ENCODE measurements at regions not wholly inside any gene's neighbourhood (a gene's known extent, or its start where the extent isn't known, plus 50 kb on each side); places are given as distances from the start of the nearest gene placed in this dataset.

DNA sequence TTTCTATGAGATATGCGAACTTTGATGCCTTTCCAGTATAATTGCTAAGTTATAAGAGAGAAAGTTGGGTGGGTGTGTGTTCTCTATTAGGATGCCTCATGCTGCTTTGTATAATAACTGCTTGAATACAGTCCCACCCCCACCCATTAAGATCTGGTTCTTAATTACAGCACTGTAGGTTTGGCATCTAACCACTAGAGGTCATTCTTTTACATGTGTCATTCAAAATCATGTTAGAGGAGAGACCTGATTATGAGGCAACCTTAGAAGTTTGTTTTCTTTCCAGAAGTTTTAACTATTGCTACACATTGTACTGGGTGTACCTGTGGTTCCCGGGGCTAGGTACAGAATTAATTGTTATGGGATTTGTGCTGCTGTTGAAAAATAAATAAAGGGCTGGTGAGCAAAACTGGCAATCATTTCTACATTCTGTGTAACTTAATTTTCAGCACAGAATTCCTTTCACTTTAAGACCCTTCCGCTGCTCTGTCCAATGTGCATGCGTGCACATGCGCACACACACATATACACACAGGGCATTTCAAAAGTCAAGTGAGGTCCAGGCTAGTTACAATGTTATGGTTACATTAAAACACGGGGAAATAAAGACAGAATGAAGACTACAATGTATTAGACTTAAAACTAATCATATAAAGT lies 1156.3 kb downstream of the SORCS3 start:
- TF ChIP-seq, protein P1, sequence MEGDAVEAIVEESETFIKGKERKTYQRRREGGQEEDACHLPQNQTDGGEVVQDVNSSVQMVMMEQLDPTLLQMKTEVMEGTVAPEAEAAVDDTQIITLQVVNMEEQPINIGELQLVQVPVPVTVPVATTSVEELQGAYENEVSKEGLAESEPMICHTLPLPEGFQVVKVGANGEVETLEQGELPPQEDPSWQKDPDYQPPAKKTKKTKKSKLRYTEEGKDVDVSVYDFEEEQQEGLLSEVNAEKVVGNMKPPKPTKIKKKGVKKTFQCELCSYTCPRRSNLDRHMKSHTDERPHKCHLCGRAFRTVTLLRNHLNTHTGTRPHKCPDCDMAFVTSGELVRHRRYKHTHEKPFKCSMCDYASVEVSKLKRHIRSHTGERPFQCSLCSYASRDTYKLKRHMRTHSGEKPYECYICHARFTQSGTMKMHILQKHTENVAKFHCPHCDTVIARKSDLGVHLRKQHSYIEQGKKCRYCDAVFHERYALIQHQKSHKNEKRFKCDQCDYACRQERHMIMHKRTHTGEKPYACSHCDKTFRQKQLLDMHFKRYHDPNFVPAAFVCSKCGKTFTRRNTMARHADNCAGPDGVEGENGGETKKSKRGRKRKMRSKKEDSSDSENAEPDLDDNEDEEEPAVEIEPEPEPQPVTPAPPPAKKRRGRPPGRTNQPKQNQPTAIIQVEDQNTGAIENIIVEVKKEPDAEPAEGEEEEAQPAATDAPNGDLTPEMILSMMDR (IDR thresholded peaks at IDR 0.05) = peak; percentile 29; the same call in 1 of the 2 replicates
- TF ChIP-seq ZNF532 (CRISPR knock-in tag; IDR thresholded peaks at IDR 0.05; ENCODE audit: borderline replicate concordance) (no peak), ATF2 (CRISPR knock-in tag; IDR thresholded peaks at IDR 0.05; ENCODE audit: borderline replicate concordance, low read depth) (no peak), ZNF121 (CRISPR knock-in tag; IDR thresholded peaks at IDR 0.05) (no peak), JUN (CRISPR knock-in tag; IDR thresholded peaks at IDR 0.05) (no peak), ELF4 (CRISPR knock-in tag; IDR thresholded peaks at IDR 0.05; ENCODE audit: low read depth) (no peak)
- TF ChIP-seq, protein P2, sequence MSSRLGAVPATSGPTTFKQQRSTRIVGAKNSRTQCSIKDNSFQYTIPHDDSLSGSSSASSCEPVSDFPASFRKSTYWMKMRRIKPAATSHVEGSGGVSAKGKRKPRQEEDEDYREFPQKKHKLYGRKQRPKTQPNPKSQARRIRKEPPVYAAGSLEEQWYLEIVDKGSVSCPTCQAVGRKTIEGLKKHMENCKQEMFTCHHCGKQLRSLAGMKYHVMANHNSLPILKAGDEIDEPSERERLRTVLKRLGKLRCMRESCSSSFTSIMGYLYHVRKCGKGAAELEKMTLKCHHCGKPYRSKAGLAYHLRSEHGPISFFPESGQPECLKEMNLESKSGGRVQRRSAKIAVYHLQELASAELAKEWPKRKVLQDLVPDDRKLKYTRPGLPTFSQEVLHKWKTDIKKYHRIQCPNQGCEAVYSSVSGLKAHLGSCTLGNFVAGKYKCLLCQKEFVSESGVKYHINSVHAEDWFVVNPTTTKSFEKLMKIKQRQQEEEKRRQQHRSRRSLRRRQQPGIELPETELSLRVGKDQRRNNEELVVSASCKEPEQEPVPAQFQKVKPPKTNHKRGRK (CRISPR knock-in tag; IDR thresholded peaks at IDR 0.05; ENCODE audit: borderline replicate concordance) = no peak
